HCT116 (cell line): ENCODE measurements at regions not wholly inside any gene's neighbourhood (a gene's known extent, or its start where the extent isn't known, plus 50 kb on each side); places are given as distances from the start of the nearest gene placed in this dataset.
A peak's percentile ranks its signal among the peaks of the same experiment; 100 is the strongest.

Source experiments
- ATAC-seq: fragments of 200-7000 bp; cut with Tn5 transposase; 2 replicates; pipeline ENCODE4 v1.9.1; 2020; ENCODE audit warnings: mild to moderate bottlenecking, moderate library complexity
- BruUV-seq: library from RNA; stranded (reverse); fragments of 400-500 nt; replicated peaks from 2 replicates; lab custom pipeline; 2021; lab: Mats Ljungman, UMichigan
- CTCF ChIA-PET: fragments of 300-600 bp; sonication (Branson Sonifier 250); formaldehyde crosslinking; loops from one replicate; lab custom pipeline; 2021; ENCODE audit warnings: antibody characterized with exemption; lab: Charles Lee
- POLR2A ChIA-PET: fragments of 300-600, 350-600 bp; sonication (Branson Sonifier 250); formaldehyde crosslinking; loops from one replicate; lab custom pipeline; 2021; ENCODE audit warnings: antibody characterized with exemption; lab: Charles Lee
- RAD21 ChIA-PET, 2 experiments: fragments of 300-600 bp; sonication (Branson Sonifier 250); formaldehyde crosslinking; loops; one replicate each; lab custom pipeline; 2023; ENCODE audit warnings: low total read pairs in 2 of 2; ENCODE audit not compliant: uncharacterized antibody in 2 of 2, unreplicated experiment in 2 of 2, low non-redundant PET in 1 of 2; lab: Charles Lee
- DNase-seq: peaks from one replicate; pipeline ENCODE4 v3.0.0-alpha.2; 2010; ENCODE audit warnings: low read depth, low spot score
- H2AFZ ChIP-seq: fragments of 200-600 bp; shearing (Covaris generic), sonication (generic); 2 replicates; pipeline ENCODE4 v1.6.1; 2017; ENCODE audit warnings: low read depth, mixed run types, mixed read lengths, antibody characterized with exemption, low read length; ENCODE audit not compliant: poor library complexity, severe bottlenecking
- H3K27ac ChIP-seq: 2 replicates; pipeline ENCODE4 v1.5.1; 2012; ENCODE audit warnings: low read depth, low read length
- H3K27me3 ChIP-seq: fragments of 200-600 bp; sonication (generic); 2 replicates; pipeline ENCODE4 v1.6.1; 2016; ENCODE audit warnings: mixed run types, low read length, mixed read lengths; ENCODE audit not compliant: insufficient read depth
- H3K36me3 ChIP-seq, 2 experiments: fragments of 200-500 bp in 1 of 2; fragments of 200-600 bp in 1 of 2; sonication (Bioruptor generic) in 1 of 2; sonication (generic) in 1 of 2; 2 replicates each; pipeline versions ENCODE4 v1.5.1 to v1.6.1; 2014 to 2016; ENCODE audit warnings: low read length in 2 of 2, inconsistent platforms in 1 of 2, mixed read lengths in 1 of 2, mixed run types in 1 of 2; ENCODE audit not compliant: insufficient read depth in 2 of 2, control insufficient read depth in 1 of 2
- H3K4me1 ChIP-seq, 2 experiments: fragments of 200-600 bp in 1 of 2; sonication (generic) in 1 of 2; 2 replicates each; pipeline versions ENCODE4 v1.5.1 to v1.6.1; 2012 to 2017; ENCODE audit warnings: low read length in 2 of 2, inconsistent platforms in 1 of 2, mild to moderate bottlenecking in 1 of 2, mixed read lengths in 1 of 2, mixed run types in 1 of 2, moderate library complexity in 1 of 2; ENCODE audit not compliant: insufficient read depth in 2 of 2, control insufficient read depth in 1 of 2
- H3K4me2 ChIP-seq: fragments of 200-600 bp; sonication (generic); 2 replicates; pipeline ENCODE4 v1.6.1; 2017; ENCODE audit warnings: mixed run types, low read length, mixed read lengths
- H3K4me3 ChIP-seq, 2 experiments: fragments of 200-600 bp in 1 of 2; sonication (generic) in 1 of 2; replicated peaks in 1 of 2; 2 replicates each; pipeline ENCODE4 v1.5.1; 2011 to 2016; ENCODE audit warnings: low read length in 2 of 2, control low read depth in 1 of 2, low read depth in 1 of 2, mild to moderate bottlenecking in 1 of 2, mixed read lengths in 1 of 2, mixed run types in 1 of 2
- H3K79me2 ChIP-seq: fragments of 200-600 bp; sonication (generic); 2 replicates; pipeline ENCODE4 v1.6.1; 2017; ENCODE audit warnings: mild to moderate bottlenecking, mixed run types, low read length, moderate library complexity, mixed read lengths; ENCODE audit not compliant: insufficient read depth
- H3K9ac ChIP-seq: fragments of 200-600 bp; sonication (generic); 2 replicates; pipeline ENCODE4 v1.6.1; 2016; ENCODE audit warnings: low read length, mixed read lengths
- H3K9me2 ChIP-seq: fragments of 200-600 bp; sonication (generic), shearing (Covaris generic); 2 replicates; pipeline ENCODE4 v1.6.1; 2017; ENCODE audit warnings: mixed run types, mild to moderate bottlenecking, moderate library complexity; ENCODE audit not compliant: insufficient read depth
- H3K9me3 ChIP-seq, 2 experiments: fragments of 200-500 bp in 1 of 2; fragments of 200-600 bp in 1 of 2; sonication (Bioruptor generic) in 1 of 2; sonication (generic) in 1 of 2; 2 replicates each; pipeline ENCODE4 v1.6.1; 2014 to 2017; ENCODE audit warnings: low read length in 2 of 2, mixed read lengths in 2 of 2, inconsistent platforms in 1 of 2, low read depth in 1 of 2, mild to moderate bottlenecking in 1 of 2, mixed run types in 1 of 2, moderate library complexity in 1 of 2; ENCODE audit not compliant: control insufficient read depth in 1 of 2, insufficient read depth in 1 of 2
- H4K20me1 ChIP-seq: fragments of 200-600 bp; sonication (generic), shearing (Covaris generic); 2 replicates; pipeline ENCODE4 v1.6.1; 2017; ENCODE audit warnings: mixed run types, mild to moderate bottlenecking, moderate library complexity; ENCODE audit not compliant: insufficient read depth
- CBX3 ChIP-seq: IDR thresholded peaks from 2 replicates; pipeline ENCODE4 v1.6.1; 2012; ENCODE audit warnings: low read depth
- CEBPB ChIP-seq: IDR thresholded peaks from 2 replicates; pipeline ENCODE4 v1.6.1; 2012; ENCODE audit warnings: low read depth
- EGR1 ChIP-seq: IDR thresholded peaks from 2 replicates; pipeline ENCODE4 v1.6.1; 2012; ENCODE audit warnings: low read depth
- ELF1 ChIP-seq: IDR thresholded peaks from 2 replicates; pipeline ENCODE4 v1.6.1; 2012; ENCODE audit warnings: low read depth, borderline replicate concordance
- EZH2 ChIP-seq: fragments of 200-600 bp; sonication (generic); IDR thresholded peaks from 2 replicates; pipeline ENCODE4 v1.6.1; 2017; ENCODE audit warnings: antibody characterized with exemption, mixed run types
- EZH2phosphoT487 ChIP-seq: fragments of 200-600 bp; IDR thresholded peaks from 2 replicates; pipeline ENCODE4 v1.6.1; 2018; ENCODE audit warnings: antibody characterized with exemption, borderline replicate concordance
- JUND ChIP-seq: IDR thresholded peaks from 2 replicates; pipeline ENCODE4 v1.6.1; 2012
- RAD21 ChIP-seq: IDR thresholded peaks from 2 replicates; pipeline ENCODE4 v1.6.1; 2012; ENCODE audit warnings: low read depth, mild to moderate bottlenecking
- SIN3A ChIP-seq: IDR thresholded peaks from 2 replicates; pipeline ENCODE4 v1.6.1; 2012; ENCODE audit warnings: low read depth
- SRF ChIP-seq: IDR thresholded peaks from 2 replicates; pipeline ENCODE4 v1.6.1; 2012; ENCODE audit warnings: low read depth
- TCF7L2 ChIP-seq: IDR thresholded peaks from 2 replicates; pipeline ENCODE4 v1.7.0; 2011; ENCODE audit warnings: borderline replicate concordance, inconsistent platforms; ENCODE audit not compliant: insufficient read depth, insufficient read length; ENCODE audit errors: extremely low read depth
- YY1 ChIP-seq: IDR thresholded peaks from 2 replicates; pipeline ENCODE4 v1.6.1; 2011; ENCODE audit warnings: low read length, low read depth, moderate library complexity, mild to moderate bottlenecking; ENCODE audit not compliant: insufficient replicate concordance; ENCODE audit errors: extremely low read depth
- intact Hi-C: fragments of 100-400 bp; cut with micrococcal nuclease; formaldehyde crosslinking; loops from 2 replicates; pipeline ENCODE4 v1.10.0; 2022
- TF ChIP-seq, protein P1 (sequence below): IDR thresholded peaks from 2 replicates; pipeline ENCODE4 v1.6.1; 2012
- TF ChIP-seq, protein P2 (sequence below): IDR thresholded peaks from 2 replicates; pipeline ENCODE4 v1.6.1; 2011; ENCODE audit warnings: mild to moderate bottlenecking, low read length, moderate library complexity; ENCODE audit not compliant: insufficient replicate concordance; ENCODE audit errors: extremely low read depth
- TF ChIP-seq, protein P3 (sequence below), 3 experiments: fragments of 200-600 bp in 1 of 3; sonication (generic) in 1 of 3; IDR thresholded peaks in 2 of 3; conservative IDR thresholded peaks in 1 of 3; 2 replicates each; pipeline ENCODE4 v1.5.1; 2012 to 2017; ENCODE audit warnings: low read depth in 2 of 3, low read length in 2 of 3, antibody characterized with exemption in 1 of 3, borderline replicate concordance in 1 of 3, control low read depth in 1 of 3, mild to moderate bottlenecking in 1 of 3, mixed read lengths in 1 of 3, mixed run types in 1 of 3, moderate library complexity in 1 of 3; ENCODE audit not compliant: insufficient read depth in 1 of 3
- TF ChIP-seq, protein P4 (sequence below): IDR thresholded peaks from 2 replicates; pipeline ENCODE4 v1.6.1; 2012

DNA sequence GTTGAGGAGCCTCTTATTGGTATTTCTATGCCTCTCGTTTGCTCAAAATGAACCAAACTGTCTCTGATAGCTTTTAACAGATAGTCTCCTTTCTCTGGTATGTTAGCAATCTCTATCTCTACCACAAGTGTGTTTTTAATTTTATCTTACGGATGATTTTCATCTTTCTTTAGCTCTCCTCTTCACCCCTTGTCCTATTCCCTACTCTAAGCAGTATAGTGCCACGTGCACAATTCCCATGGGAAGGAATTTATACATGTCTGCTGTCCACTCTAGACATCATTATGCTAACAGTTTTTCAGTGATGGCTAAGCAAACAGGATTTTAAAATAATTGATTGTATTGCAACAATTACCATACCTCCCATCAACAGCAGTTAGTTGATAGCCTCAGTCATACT, 177.3 kb downstream of the CYB561 start:
- BruUV-seq = no TSS peak
- H3K27ac ChIP-seq = no peak overlapping the region
- H3K36me3 ChIP-seq = no peaks in the 10 kb centered on the region
- ChIA-PET CTCF (no interaction called here), RAD21 (no interaction called here), POLR2A (interaction anchor here (1.0 kb wide), 1 partner anchor 10 kb away, joined by 3 read pairs; no protein-coding TSS in a partner anchor)
- ATAC-seq = no peak
- no peaks in the 10 kb centered on the region for H3K27me3 ChIP-seq
- H3K4me1 ChIP-seq = peaks cover 6 to 10% of the 10 kb centered on the region in 2 experiments
- H3K4me2 ChIP-seq = no peak overlapping the region
- H3K9me2 ChIP-seq = no peaks in the 10 kb centered on the region
- no peaks in the 10 kb centered on the region for H4K20me1 ChIP-seq
- H3K79me2 ChIP-seq = no peaks in the 10 kb centered on the region
- intact Hi-C loops = no loop called here
- H3K9ac ChIP-seq = no peak overlapping the region
- H2AFZ ChIP-seq = no peak overlapping the region
- TF ChIP-seq, protein P1, sequence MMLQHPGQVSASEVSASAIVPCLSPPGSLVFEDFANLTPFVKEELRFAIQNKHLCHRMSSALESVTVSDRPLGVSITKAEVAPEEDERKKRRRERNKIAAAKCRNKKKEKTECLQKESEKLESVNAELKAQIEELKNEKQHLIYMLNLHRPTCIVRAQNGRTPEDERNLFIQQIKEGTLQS = no peak
- TF ChIP-seq EGR1 = no peak
- no peak for TF ChIP-seq YY1
- no peak for TF ChIP-seq SRF
- TF ChIP-seq RAD21 = no peak
- peaks cover 0 to 4% of the 10 kb centered on the region in 2 experiments; a peak in 1 of 4 replicates for H3K9me3 ChIP-seq
- H3K4me3 ChIP-seq = no peak overlapping the region
- DNase-seq = no peak

DNA sequence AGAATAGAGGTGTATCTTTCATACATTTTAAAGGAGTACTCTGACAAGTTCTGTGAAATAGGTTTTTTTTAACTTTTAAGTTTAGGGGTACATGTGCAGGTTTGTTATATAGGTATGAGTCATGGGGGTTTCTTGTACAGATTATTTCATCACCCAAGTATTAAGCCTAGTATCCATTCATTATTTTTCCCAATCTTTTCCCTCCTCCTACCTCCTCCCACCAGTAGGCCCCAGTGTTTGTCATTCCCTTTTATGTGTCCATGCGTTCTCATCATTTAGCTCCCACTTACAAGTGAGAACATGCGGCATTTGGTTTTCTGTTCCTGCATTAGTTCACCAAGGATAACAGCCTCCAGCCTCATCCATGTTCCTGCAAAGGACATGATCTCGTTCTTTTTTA, 175.5 kb downstream of the CYB561 start:
- Histone ChIP-seq H3K9me2 (no peaks in the 10 kb centered on the region), H3K36me3 (no peaks in the 10 kb centered on the region), H3K9ac (no peak overlapping the region), H2AFZ (no peak overlapping the region), H3K9me3 (peaks cover 0 to 4% of the 10 kb centered on the region in 2 experiments; a peak in 1 of 4 replicates), H3K4me2 (no peak overlapping the region), H3K27me3 (no peaks in the 10 kb centered on the region), H3K4me1 (peaks cover 21 to 27% of the 10 kb centered on the region in 2 experiments), H4K20me1 (no peaks in the 10 kb centered on the region), H3K27ac (no peak overlapping the region), H3K79me2 (no peaks in the 10 kb centered on the region), H3K4me3 (no peak overlapping the region)
- ATAC-seq = no peak
- no peak for DNase-seq
- POLR2A ChIA-PET = no interaction called here
- TSS peak; percentile 3 for BruUV-seq
- intact Hi-C loops = no loop called here
- RAD21 ChIA-PET = no interaction called here
- CTCF ChIA-PET = no interaction called here
- TF ChIP-seq EZH2phosphoT487 (no peak), YY1 (no peak), RAD21 (no peak), JUND (no peak), TCF7L2 (no peak), CEBPB (no peak), ELF1 (no peak), CBX3 (no peak), EZH2 (no peak), SIN3A (no peak), EGR1 (no peak)
- TF ChIP-seq, protein P2, sequence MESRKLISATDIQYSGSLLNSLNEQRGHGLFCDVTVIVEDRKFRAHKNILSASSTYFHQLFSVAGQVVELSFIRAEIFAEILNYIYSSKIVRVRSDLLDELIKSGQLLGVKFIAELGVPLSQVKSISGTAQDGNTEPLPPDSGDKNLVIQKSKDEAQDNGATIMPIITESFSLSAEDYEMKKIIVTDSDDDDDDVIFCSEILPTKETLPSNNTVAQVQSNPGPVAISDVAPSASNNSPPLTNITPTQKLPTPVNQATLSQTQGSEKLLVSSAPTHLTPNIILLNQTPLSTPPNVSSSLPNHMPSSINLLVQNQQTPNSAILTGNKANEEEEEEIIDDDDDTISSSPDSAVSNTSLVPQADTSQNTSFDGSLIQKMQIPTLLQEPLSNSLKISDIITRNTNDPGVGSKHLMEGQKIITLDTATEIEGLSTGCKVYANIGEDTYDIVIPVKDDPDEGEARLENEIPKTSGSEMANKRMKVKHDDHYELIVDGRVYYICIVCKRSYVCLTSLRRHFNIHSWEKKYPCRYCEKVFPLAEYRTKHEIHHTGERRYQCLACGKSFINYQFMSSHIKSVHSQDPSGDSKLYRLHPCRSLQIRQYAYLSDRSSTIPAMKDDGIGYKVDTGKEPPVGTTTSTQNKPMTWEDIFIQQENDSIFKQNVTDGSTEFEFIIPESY = no peak
- TF ChIP-seq, protein P1 = no peak
- TF ChIP-seq, protein P3, sequence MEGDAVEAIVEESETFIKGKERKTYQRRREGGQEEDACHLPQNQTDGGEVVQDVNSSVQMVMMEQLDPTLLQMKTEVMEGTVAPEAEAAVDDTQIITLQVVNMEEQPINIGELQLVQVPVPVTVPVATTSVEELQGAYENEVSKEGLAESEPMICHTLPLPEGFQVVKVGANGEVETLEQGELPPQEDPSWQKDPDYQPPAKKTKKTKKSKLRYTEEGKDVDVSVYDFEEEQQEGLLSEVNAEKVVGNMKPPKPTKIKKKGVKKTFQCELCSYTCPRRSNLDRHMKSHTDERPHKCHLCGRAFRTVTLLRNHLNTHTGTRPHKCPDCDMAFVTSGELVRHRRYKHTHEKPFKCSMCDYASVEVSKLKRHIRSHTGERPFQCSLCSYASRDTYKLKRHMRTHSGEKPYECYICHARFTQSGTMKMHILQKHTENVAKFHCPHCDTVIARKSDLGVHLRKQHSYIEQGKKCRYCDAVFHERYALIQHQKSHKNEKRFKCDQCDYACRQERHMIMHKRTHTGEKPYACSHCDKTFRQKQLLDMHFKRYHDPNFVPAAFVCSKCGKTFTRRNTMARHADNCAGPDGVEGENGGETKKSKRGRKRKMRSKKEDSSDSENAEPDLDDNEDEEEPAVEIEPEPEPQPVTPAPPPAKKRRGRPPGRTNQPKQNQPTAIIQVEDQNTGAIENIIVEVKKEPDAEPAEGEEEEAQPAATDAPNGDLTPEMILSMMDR (IDR thresholded peaks at IDR 0.05 in 2 of 3, conservative IDR thresholded peaks at IDR 0.05 in 1 of 3; ENCODE audit: borderline replicate concordance in 1 of 3, insufficient read depth in 1 of 3, low read depth in 2 of 3, low read length in 2 of 3) = no peak
- TF ChIP-seq, protein P4, sequence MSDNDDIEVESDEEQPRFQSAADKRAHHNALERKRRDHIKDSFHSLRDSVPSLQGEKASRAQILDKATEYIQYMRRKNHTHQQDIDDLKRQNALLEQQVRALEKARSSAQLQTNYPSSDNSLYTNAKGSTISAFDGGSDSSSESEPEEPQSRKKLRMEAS = no peak
